MM.1S (cell line): ENCODE measurements at regions not wholly inside any gene's neighbourhood (a gene's known extent, or its start where the extent isn't known, plus 50 kb on each side); places are given as distances from the start of the nearest gene placed in this dataset.

Source experiments
- EZH2 ChIP-seq: fragments of 300-600 bp; sonication (generic); optimal IDR thresholded peaks from 2 replicates; pipeline ENCODE3; 2017; ENCODE audit warnings: low read depth, mild to moderate bottlenecking, antibody characterized with exemption, low read length, mixed read lengths
- TF ChIP-seq, protein P1 (sequence below): fragments of 300-600 bp; sonication (generic); IDR thresholded peaks from 2 replicates; pipeline ENCODE4 v1.5.1; 2016; ENCODE audit warnings: antibody characterized with exemption, low read length, mixed read lengths

- no peak for TF ChIP-seq EZH2
- TF ChIP-seq, protein P1, sequence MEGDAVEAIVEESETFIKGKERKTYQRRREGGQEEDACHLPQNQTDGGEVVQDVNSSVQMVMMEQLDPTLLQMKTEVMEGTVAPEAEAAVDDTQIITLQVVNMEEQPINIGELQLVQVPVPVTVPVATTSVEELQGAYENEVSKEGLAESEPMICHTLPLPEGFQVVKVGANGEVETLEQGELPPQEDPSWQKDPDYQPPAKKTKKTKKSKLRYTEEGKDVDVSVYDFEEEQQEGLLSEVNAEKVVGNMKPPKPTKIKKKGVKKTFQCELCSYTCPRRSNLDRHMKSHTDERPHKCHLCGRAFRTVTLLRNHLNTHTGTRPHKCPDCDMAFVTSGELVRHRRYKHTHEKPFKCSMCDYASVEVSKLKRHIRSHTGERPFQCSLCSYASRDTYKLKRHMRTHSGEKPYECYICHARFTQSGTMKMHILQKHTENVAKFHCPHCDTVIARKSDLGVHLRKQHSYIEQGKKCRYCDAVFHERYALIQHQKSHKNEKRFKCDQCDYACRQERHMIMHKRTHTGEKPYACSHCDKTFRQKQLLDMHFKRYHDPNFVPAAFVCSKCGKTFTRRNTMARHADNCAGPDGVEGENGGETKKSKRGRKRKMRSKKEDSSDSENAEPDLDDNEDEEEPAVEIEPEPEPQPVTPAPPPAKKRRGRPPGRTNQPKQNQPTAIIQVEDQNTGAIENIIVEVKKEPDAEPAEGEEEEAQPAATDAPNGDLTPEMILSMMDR: no peak
Observed at GRCh38 chr18:53755914-53756609, 468.4 kb downstream of the MBD2 start.
